Endothelial cell of umbilical vein (primary cell): ENCODE measurements at regions not wholly inside any gene's neighbourhood (a gene's known extent, or its start where the extent isn't known, plus 50 kb on each side); places are given as distances from the start of the nearest gene placed in this dataset.

ENCODE experiments used
- BruUV-seq: library from RNA; stranded (reverse); fragments of 400-500 nt; replicated peaks from 2 replicates; lab custom pipeline; 2021; lab: Mats Ljungman, UMichigan
- CTCF ChIA-PET: fragments of 300-600, 350-600 bp; sonication (Branson Sonifier 250); formaldehyde crosslinking; loops from one replicate; lab custom pipeline; 2021; ENCODE audit warnings: antibody characterized with exemption, inconsistent platforms; lab: Charles Lee
- POLR2A ChIA-PET: fragments of 300-600, 350-600 bp; sonication (Branson Sonifier 250); formaldehyde crosslinking; loops from one replicate; lab custom pipeline; 2021; ENCODE audit warnings: antibody characterized with exemption, inconsistent platforms; lab: Charles Lee
- DNase-seq: peaks from one replicate; pipeline ENCODE4 v3.0.0-alpha.2; 2011; ENCODE audit warnings: low read depth, low spot score
- FAIRE-seq: peaks from 2 replicates; lab custom pipeline; 2011; peaks lifted over from hg19 to GRCh38; lab: Jason Lieb, UNC
- H2AFZ ChIP-seq: 2 replicates; pipeline ENCODE4 v1.6.0; 2012; ENCODE audit warnings: low read depth, low read length, control low read depth, inconsistent platforms
- H3K27ac ChIP-seq: 2 replicates; pipeline ENCODE4 v1.5.1; 2011; ENCODE audit warnings: low read depth, mild to moderate bottlenecking, control low read depth, low read length, moderate library complexity; ENCODE audit not compliant: insufficient read depth
- H3K27me3 ChIP-seq, 2 experiments: 2 replicates each; pipeline versions ENCODE4 v1.6.0 to v1.6.1; 2011; ENCODE audit warnings: low read length in 2 of 2, mixed read lengths in 1 of 2; ENCODE audit not compliant: control insufficient read depth in 2 of 2, insufficient read depth in 2 of 2
- H3K36me3 ChIP-seq, 2 experiments: 2 replicates in 1 of 2; 3 replicates in 1 of 2; pipeline ENCODE4 v1.5.1; 2011; ENCODE audit warnings: low read length in 2 of 2, mild to moderate bottlenecking in 1 of 2, moderate library complexity in 1 of 2; ENCODE audit not compliant: control insufficient read depth in 2 of 2, insufficient read depth in 2 of 2; ENCODE audit errors: extremely low read depth in 1 of 2
- H3K4me1 ChIP-seq: 3 replicates; pipeline ENCODE4 v1.5.1; 2011; ENCODE audit warnings: mild to moderate bottlenecking, low read length; ENCODE audit not compliant: control insufficient read depth, insufficient read depth; ENCODE audit errors: extremely low read depth
- H3K4me2 ChIP-seq: 2 replicates; pipeline ENCODE4 v1.6.1; 2011; ENCODE audit warnings: low read length, control low read depth, mixed read lengths; ENCODE audit not compliant: insufficient read depth
- H3K4me3 ChIP-seq, 3 experiments: fragments of 200-600 bp in 1 of 3; sonication (generic), shearing (Covaris generic) in 1 of 3; replicated peaks in 1 of 3; 2 replicates each; pipeline ENCODE4 v1.5.1; 2011 to 2016; ENCODE audit warnings: control low read depth in 3 of 3, low read length in 3 of 3, mild to moderate bottlenecking in 2 of 3, inconsistent platforms in 1 of 3, low read depth in 1 of 3, moderate library complexity in 1 of 3; ENCODE audit not compliant: insufficient read depth in 1 of 3
- H3K79me2 ChIP-seq: 2 replicates; pipeline ENCODE4 v1.6.0; 2012; ENCODE audit warnings: low read length, inconsistent platforms; ENCODE audit not compliant: control insufficient read depth, insufficient read depth
- H3K9ac ChIP-seq: replicated peaks from 2 replicates; pipeline ENCODE3; 2011; ENCODE audit warnings: low read length, control low read depth; ENCODE audit not compliant: insufficient read depth; ENCODE audit errors: extremely low read depth
- H3K9me1 ChIP-seq: replicated peaks from 3 replicates; pipeline ENCODE4 v1.6.0; 2011; ENCODE audit warnings: mild to moderate bottlenecking, low read length; ENCODE audit not compliant: control insufficient read depth, insufficient read depth; ENCODE audit errors: extremely low read depth
- H3K9me3 ChIP-seq: replicated peaks from 2 replicates; pipeline ENCODE4 v1.5.1; 2012; ENCODE audit warnings: low read length, inconsistent platforms; ENCODE audit not compliant: control insufficient read depth, insufficient read depth
- H4K20me1 ChIP-seq: replicated peaks from 2 replicates; pipeline ENCODE3; 2011; ENCODE audit warnings: mild to moderate bottlenecking, low read length; ENCODE audit not compliant: control insufficient read depth, insufficient read depth; ENCODE audit errors: extremely low read depth
- CTCF ChIP-seq, 2 donors: IDR thresholded peaks; 1 replicate in 1 of 2; 2 replicates in 1 of 2; pipeline ENCODE4 v1.5.1; 2011; ENCODE audit warnings: low read length in 2 of 2, mild to moderate bottlenecking in 2 of 2, moderate library complexity in 2 of 2, control low read depth in 1 of 2, inconsistent platforms in 1 of 2, low read depth in 1 of 2; ENCODE audit not compliant: insufficient read depth in 1 of 2; ENCODE audit errors: extremely low read depth in 1 of 2
- EZH2 ChIP-seq: IDR thresholded peaks from 2 replicates; pipeline ENCODE4 v1.6.1; 2012; ENCODE audit warnings: borderline replicate concordance, low read depth, mild to moderate bottlenecking, moderate library complexity, low read length, inconsistent platforms; ENCODE audit not compliant: severe bottlenecking
- FOS ChIP-seq: IDR thresholded peaks from 2 replicates; pipeline ENCODE4 v1.6.1; 2011; ENCODE audit warnings: mild to moderate bottlenecking, low read length, moderate library complexity, borderline replicate concordance; ENCODE audit not compliant: insufficient read depth
- GATA2 ChIP-seq: IDR thresholded peaks from 2 replicates; pipeline ENCODE4 v1.7.0; 2011; ENCODE audit warnings: low read depth, mild to moderate bottlenecking, moderate library complexity, mixed read lengths, low read length; ENCODE audit not compliant: insufficient read length, insufficient read depth
- JUN ChIP-seq: IDR thresholded peaks from 2 replicates; pipeline ENCODE4 v1.6.1; 2011; ENCODE audit warnings: borderline replicate concordance, low read depth; ENCODE audit not compliant: insufficient read length, insufficient read depth
- MAX ChIP-seq: IDR thresholded peaks from 2 replicates; pipeline ENCODE4 v1.6.1; 2011; ENCODE audit not compliant: insufficient read depth, insufficient read length
- MYC ChIP-seq: IDR thresholded peaks from one replicate; pipeline ENCODE4 v1.6.1; 2011; ENCODE audit warnings: mild to moderate bottlenecking, low read depth, low read length
- POLR2A ChIP-seq: IDR thresholded peaks from 2 replicates; pipeline ENCODE4 v1.6.1; 2012; ENCODE audit warnings: low read depth, mild to moderate bottlenecking, control low read depth, low read length
- POLR2AphosphoS5 ChIP-seq: IDR thresholded peaks from 2 replicates; pipeline ENCODE4 v1.6.1; 2012; ENCODE audit warnings: low read depth, mild to moderate bottlenecking, control low read depth, low read length, moderate library complexity; ENCODE audit not compliant: insufficient read depth
- dilution Hi-C: fragments of 300-500 bp; cut with MboI; formaldehyde crosslinking; loops from one replicate; pipeline ENCODE4 v1.15.0; 2019; ENCODE audit warnings: low sequenced_read_pairs; ENCODE audit not compliant: extremely low pct_ligation_motif_present
- intact Hi-C: fragments of 100-400 bp; cut with micrococcal nuclease; formaldehyde crosslinking; loops from one replicate; pipeline ENCODE4 v1.10.0; 2022

GRCh38 chr17:55965051-55965450 is 188.2 kb upstream of the ANKFN1 start:
- no peak for FAIRE-seq
- dilution Hi-C loops (no loop called here), intact Hi-C loops (no loop called here)
- Histone ChIP-seq H3K36me3 (no peaks in the 10 kb centered on the region), H3K9ac (no peak overlapping the region), H3K9me1 (no peaks in the 10 kb centered on the region), H3K9me3 (no peaks in the 10 kb centered on the region), H3K4me2 (no peak overlapping the region), H3K27ac (no peak overlapping the region), H3K4me1 (no peaks in the 10 kb centered on the region), H3K27me3 (no peaks in the 10 kb centered on the region), H3K79me2 (no peaks in the 10 kb centered on the region), H4K20me1 (no peaks in the 10 kb centered on the region), H3K4me3 (no peak overlapping the region), H2AFZ (no peak overlapping the region)
- ChIA-PET CTCF (no interaction called here), POLR2A (no interaction called here)
- no TSS peak for BruUV-seq
- TF ChIP-seq POLR2A = no peak
- no peak for TF ChIP-seq FOS
- TF ChIP-seq CTCF (IDR thresholded peaks at IDR 0.05; ENCODE audit: extremely low read depth in 1 of 2, insufficient read depth in 1 of 2, low read depth in 1 of 2, low read length in 2 of 2) = no peak
- no peak for TF ChIP-seq EZH2
- TF ChIP-seq GATA2 = no peak
- TF ChIP-seq POLR2AphosphoS5 = no peak
- no peak for TF ChIP-seq MAX
- TF ChIP-seq MYC = no peak
- TF ChIP-seq JUN = no peak
- no peak for DNase-seq
